GM19467 (cell line): ENCODE measurements at regions not wholly inside any gene's neighbourhood (a gene's known extent, or its start where the extent isn't known, plus 50 kb on each side); places are given as distances from the start of the nearest gene placed in this dataset.
"Not testable (repeated sequence)": the region's sequence is repeated elsewhere in the genome, so short reads cannot be mapped to it uniquely, and the experiment has no call there.

ENCODE experiments used
- ATAC-seq: cut with Tn5 transposase; IDR thresholded peaks from one replicate; pipeline ENCODE4 v1.9.1; 2021; ENCODE audit warnings: mild to moderate bottlenecking, moderate library complexity; ENCODE audit not compliant: unreplicated experiment

GRCh38 chr4:83929550-83929949 is 393.6 kb downstream of the GPAT3 start:
- ATAC-seq = no peak

- no peak for ATAC-seq
These were observed 391.0 kb downstream of the GPAT3 start for GRCh38 chr4:83926950-83927349.

GRCh38 chr4:83923341-83923740 is 387.4 kb downstream of the GPAT3 start:
- ATAC-seq = no peak

- ATAC-seq = no peak
These were observed 386.5 kb downstream of the GPAT3 start for GRCh38 chr4:83922402-83922801.

GRCh38 chr4:83921124-83921523 is 385.2 kb downstream of the GPAT3 start:
- no peak for ATAC-seq

GRCh38 chr4:83920375-83920774 is 384.5 kb downstream of the GPAT3 start:
- ATAC-seq = no peak

GRCh38 chr4:83917572-83917971 is 381.7 kb downstream of the GPAT3 start:
- ATAC-seq = no peak

GRCh38 chr4:83910693-83911092 is 374.8 kb downstream of the GPAT3 start:
- no peak for ATAC-seq

- no peak for ATAC-seq
These were observed 370.7 kb downstream of the GPAT3 start for GRCh38 chr4:83906561-83906960.

- ATAC-seq = no peak
These were observed 370.0 kb downstream of the GPAT3 start for GRCh38 chr4:83905952-83906351.

GRCh38 chr4:83903740-83904139 is 367.8 kb downstream of the GPAT3 start:
- ATAC-seq = not testable (repeated sequence)

- no peak for ATAC-seq
These were observed 358.9 kb downstream of the GPAT3 start for GRCh38 chr4:83894831-83895230.

GRCh38 chr4:83890816-83891215 is 354.9 kb downstream of the GPAT3 start:
- ATAC-seq = no peak

GRCh38 chr4:83890231-83890630 is 354.3 kb downstream of the GPAT3 start:
- ATAC-seq = no peak

GRCh38 chr4:83889802-83890201 is 353.9 kb downstream of the GPAT3 start:
- no peak for ATAC-seq

- ATAC-seq = no peak
These were observed 349.6 kb downstream of the GPAT3 start for GRCh38 chr4:83885256-83886182.

- ATAC-seq = no peak
These were observed 340.1 kb downstream of the GPAT3 start for GRCh38 chr4:83876047-83876446.

GRCh38 chr4:83875437-83875836 is 339.5 kb downstream of the GPAT3 start:
- no peak for ATAC-seq

- ATAC-seq = no peak
These were observed 338.1 kb downstream of the GPAT3 start for GRCh38 chr4:83873996-83874395.

GRCh38 chr4:83870328-83870950 is 334.5 kb downstream of the GPAT3 start:
- ATAC-seq = no peak

- ATAC-seq = no peak
These were observed 331.1 kb downstream of the GPAT3 start for GRCh38 chr4:83866834-83867621.
